ENCODE measurements at regions not wholly inside any gene's neighbourhood (a gene's known extent, or its start where the extent isn't known, plus 50 kb on each side); places are given as distances from the start of the nearest gene placed in this dataset.

DNA sequence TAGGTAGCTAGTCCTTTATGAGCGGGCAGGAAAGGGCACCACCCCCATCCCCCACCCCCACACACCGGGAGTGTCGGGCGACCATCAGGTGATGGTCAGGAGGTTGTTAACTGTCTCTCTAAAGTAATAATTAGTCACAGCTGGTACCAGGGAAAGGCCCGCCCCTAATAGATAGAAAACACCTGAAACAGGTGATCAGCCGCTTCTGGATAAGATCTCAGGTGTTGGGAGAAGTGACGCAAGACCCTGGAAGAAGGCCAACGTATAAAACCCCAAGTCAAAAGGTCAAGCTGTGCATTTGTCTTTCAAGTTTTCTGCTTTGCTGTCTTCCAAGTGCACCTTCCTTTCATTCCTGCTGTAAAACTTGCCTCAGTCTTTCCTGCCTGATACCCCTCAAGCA lies 59.6 kb upstream of the LINC00305 start:
- DNase-seq: no peak

DNA sequence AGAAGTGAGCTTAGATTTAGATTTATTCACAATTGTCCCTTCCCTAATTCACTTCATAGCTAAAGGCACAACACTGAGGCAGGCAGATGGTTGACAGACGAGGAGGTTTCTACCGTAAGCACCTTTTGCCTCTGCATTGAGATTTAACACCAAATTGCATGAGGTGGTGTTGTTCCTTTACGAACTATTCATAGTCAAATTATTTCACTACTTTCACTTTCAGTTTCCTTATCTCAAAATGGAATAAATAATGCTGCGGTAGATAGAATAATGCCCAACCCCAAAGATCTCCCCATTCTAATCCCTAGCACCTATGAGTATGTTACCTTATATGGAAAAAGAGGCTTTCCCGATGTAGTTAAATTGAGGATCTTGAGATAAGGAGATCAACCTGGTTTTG lies 58.9 kb upstream of the LINC00305 start:
- DNase-seq: no peak

DNA sequence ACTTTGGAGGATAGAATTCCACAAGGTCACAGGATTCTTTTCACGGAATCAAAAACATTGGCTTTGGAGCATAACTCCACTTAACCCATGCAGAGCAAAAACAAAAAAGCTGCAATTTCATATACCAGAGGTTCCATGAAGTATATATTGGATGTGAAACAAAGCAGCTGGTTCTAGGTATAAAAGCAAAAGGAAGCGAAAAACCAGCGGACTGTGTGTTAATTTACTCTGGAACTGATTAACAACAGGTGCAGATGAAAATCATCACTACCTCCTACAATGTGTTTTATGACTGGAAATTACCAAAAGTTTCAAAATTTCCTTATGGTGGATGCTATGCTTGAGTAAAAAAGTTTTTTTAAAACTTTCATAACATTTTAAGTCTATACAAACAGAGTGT lies 54.4 kb upstream of the LINC00305 start:
- DNase-seq: no peak

DNA sequence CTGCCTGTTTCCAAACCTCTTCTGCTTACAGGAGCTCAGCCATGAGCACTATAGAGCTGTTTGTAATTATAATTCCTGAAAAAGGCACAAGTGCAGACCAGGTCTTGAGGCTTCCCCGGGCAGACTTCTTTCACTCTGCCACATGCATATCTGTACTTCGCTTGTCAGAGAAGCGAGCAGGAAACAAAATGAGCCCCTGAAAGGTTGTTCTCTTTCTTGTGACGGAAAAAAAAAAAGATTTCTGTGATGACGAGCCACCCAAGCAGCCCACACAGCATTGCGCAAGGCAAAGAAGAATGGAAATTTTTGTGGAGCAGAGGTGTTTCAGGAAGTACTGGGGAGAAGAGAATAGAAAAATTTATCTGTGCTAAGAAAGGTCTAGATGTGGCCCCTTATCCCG lies 54.0 kb upstream of the LINC00305 start:
- no peak for DNase-seq

DNA sequence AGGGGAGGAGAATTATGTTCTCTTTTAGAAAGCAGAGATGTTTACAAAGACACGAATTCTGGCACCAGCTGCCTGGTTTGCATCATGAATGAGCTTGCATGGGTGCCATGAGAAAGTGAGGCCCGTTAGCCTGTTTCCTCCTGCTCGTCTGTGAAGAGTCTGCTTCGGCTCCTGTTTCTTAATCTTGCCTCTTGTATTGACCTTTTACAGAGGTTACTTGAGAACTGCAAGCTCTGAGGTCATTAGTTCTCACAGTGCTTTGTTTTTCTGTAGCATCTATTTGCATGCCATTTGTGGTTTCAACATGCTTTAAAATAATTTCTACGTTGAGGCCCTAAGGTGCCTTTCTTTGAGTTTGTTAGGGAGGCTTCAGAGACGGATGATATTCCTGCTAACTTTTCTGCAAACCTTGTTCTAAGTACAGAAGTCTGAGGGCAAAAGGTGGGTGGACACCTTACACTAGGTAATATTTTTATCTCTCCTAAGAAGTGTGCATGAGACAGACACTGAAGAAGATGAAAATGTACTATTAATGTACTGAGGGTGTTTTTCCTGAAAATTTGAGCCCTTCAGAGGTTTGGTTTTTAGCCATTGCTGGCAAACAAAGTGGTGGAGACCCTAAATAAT lies 53.4 kb upstream of the LINC00305 start:
- DNase-seq: no peak

DNA sequence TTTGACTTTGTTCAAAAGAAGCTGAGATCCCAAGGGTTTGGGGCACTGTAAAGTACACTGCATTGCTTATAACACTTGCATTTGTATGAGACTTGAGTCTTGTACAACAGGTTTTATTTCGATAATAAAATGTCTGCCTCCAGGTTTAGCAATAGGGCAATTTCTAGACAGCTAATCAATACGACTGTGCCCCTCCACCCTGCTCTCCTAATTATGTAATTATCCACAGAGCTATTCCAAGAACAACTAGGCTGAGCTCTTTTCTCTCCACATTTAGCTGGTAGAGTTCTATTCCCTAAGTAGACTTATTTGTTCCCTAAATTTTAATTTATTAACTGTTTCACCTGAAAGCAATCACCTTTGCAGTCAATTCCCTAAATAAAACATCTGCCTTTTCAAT lies 52.9 kb upstream of the LINC00305 start:
- no peak for DNase-seq

DNA sequence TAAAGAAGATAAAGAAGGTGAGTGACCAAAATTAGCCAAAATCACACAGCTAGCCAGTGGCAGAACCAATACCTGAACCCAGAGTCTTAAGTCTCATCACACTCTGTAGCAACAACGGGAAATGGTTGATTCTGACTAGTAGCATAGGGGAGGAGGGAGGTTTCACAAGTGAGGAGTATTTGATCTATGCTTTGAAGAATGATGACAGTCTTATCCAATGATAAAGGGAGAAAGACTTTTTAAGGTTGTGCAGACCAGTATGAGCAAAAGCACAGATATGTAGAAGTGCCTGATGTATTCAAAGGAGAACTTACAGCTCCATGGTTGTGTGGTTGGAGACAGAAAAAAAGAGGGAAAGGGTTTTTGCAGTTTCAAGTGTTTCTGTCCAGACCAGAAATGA lies 50.7 kb upstream of the LINC00305 start:
- no peak for DNase-seq

Measured in activated CD4-positive, alpha-beta T cell treated with anti-CD3 and anti-CD28 coated beads, Interleukin-10, Interleukin-2, amounts not matched to agents 100 ng/mL and 50 ng/mL, durations not matched to agents 16 hours and 8 hours (primary cell).